ENCODE measurements at regions not wholly inside any gene's neighbourhood (a gene's known extent, or its start where the extent isn't known, plus 50 kb on each side); places are given as distances from the start of the nearest gene placed in this dataset.

DNA sequence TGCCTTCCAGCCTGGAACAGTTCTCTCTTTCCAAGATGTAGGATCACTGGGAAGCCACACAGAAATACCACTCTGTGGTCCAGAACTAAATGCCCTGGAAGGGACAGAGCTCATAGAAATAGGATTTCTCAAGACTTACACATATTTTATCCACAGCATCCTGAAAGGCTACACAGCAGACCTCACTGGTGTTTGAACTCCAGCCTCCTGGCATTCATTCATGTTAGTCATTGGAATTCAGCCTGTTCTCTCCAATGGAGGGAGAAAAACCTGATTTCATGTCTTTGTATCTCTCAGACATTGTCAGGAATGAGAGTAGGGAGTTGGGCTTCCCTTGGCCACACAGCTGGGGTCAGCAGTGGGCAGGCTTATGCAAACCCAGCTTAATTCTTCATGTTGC lies 121.1 kb upstream of the PPP2R3A start:
- no peak for TF ChIP-seq TAF1 (IDR thresholded peaks at IDR 0.05; ENCODE audit: low read depth)
- TF ChIP-seq, protein P1, sequence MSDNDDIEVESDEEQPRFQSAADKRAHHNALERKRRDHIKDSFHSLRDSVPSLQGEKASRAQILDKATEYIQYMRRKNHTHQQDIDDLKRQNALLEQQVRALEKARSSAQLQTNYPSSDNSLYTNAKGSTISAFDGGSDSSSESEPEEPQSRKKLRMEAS (IDR thresholded peaks at IDR 0.05): no peak
- TF ChIP-seq, protein P2, sequence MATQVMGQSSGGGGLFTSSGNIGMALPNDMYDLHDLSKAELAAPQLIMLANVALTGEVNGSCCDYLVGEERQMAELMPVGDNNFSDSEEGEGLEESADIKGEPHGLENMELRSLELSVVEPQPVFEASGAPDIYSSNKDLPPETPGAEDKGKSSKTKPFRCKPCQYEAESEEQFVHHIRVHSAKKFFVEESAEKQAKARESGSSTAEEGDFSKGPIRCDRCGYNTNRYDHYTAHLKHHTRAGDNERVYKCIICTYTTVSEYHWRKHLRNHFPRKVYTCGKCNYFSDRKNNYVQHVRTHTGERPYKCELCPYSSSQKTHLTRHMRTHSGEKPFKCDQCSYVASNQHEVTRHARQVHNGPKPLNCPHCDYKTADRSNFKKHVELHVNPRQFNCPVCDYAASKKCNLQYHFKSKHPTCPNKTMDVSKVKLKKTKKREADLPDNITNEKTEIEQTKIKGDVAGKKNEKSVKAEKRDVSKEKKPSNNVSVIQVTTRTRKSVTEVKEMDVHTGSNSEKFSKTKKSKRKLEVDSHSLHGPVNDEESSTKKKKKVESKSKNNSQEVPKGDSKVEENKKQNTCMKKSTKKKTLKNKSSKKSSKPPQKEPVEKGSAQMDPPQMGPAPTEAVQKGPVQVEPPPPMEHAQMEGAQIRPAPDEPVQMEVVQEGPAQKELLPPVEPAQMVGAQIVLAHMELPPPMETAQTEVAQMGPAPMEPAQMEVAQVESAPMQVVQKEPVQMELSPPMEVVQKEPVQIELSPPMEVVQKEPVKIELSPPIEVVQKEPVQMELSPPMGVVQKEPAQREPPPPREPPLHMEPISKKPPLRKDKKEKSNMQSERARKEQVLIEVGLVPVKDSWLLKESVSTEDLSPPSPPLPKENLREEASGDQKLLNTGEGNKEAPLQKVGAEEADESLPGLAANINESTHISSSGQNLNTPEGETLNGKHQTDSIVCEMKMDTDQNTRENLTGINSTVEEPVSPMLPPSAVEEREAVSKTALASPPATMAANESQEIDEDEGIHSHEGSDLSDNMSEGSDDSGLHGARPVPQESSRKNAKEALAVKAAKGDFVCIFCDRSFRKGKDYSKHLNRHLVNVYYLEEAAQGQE (IDR thresholded peaks at IDR 0.05; ENCODE audit: low read depth): no peak
- TF ChIP-seq TCF12 (IDR thresholded peaks at IDR 0.05; ENCODE audit: low read depth): no peak
- TF ChIP-seq, protein P3, sequence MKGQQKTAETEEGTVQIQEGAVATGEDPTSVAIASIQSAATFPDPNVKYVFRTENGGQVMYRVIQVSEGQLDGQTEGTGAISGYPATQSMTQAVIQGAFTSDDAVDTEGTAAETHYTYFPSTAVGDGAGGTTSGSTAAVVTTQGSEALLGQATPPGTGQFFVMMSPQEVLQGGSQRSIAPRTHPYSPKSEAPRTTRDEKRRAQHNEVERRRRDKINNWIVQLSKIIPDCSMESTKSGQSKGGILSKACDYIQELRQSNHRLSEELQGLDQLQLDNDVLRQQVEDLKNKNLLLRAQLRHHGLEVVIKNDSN (IDR thresholded peaks at IDR 0.05): no peak
- TF ChIP-seq ZBTB7A (IDR thresholded peaks at IDR 0.05; ENCODE audit: low read depth): no peak
- no peak for TF ChIP-seq RAD21 (IDR thresholded peaks at IDR 0.05; ENCODE audit: low read depth)
- TF ChIP-seq TEAD4 (IDR thresholded peaks at IDR 0.05): no peak
- TF ChIP-seq EP300 (IDR thresholded peaks at IDR 0.05; ENCODE audit: borderline replicate concordance): no peak
- TF ChIP-seq YY1 (IDR thresholded peaks at IDR 0.05; ENCODE audit: low read depth): no peak
- TF ChIP-seq CREB1 (IDR thresholded peaks at IDR 0.05; ENCODE audit: low read depth): no peak
- no peak for TF ChIP-seq FOXM1 (IDR thresholded peaks at IDR 0.05; ENCODE audit: borderline replicate concordance, low read depth)

All from Ishikawa (cell line).